AG04449 (cell line): ENCODE measurements at regions not wholly inside any gene's neighbourhood (a gene's known extent, or its start where the extent isn't known, plus 50 kb on each side); places are given as distances from the start of the nearest gene placed in this dataset.

Experiments
- CTCF ChIA-PET: fragments of 350-600 bp; formaldehyde crosslinking; extraction: SDS; loops from one replicate; lab custom pipeline; 2021; ENCODE audit warnings: antibody characterized with exemption; lab: Yijun Ruan, JAX
- POLR2A ChIA-PET: fragments of 400-600, 350-600 bp; formaldehyde crosslinking; extraction: SDS; loops from one replicate; lab custom pipeline; 2020; ENCODE audit warnings: antibody characterized with exemption, inconsistent platforms; lab: Yijun Ruan, JAX
- DNase-seq: peaks from one replicate; pipeline ENCODE4 v3.0.0-alpha.2; 2010; ENCODE audit warnings: low read depth, low spot score
- H3K4me3 ChIP-seq: 2 replicates; pipeline ENCODE4 v1.5.1; 2011; ENCODE audit warnings: low read depth, mild to moderate bottlenecking, control low read depth, low read length
- TF ChIP-seq, protein P1 (sequence below): IDR thresholded peaks from one replicate; pipeline ENCODE4 v1.5.1; 2011; ENCODE audit warnings: mild to moderate bottlenecking, moderate library complexity, low read length, control low read depth, inconsistent platforms; ENCODE audit not compliant: insufficient read depth; ENCODE audit errors: missing control alignments

DNA sequence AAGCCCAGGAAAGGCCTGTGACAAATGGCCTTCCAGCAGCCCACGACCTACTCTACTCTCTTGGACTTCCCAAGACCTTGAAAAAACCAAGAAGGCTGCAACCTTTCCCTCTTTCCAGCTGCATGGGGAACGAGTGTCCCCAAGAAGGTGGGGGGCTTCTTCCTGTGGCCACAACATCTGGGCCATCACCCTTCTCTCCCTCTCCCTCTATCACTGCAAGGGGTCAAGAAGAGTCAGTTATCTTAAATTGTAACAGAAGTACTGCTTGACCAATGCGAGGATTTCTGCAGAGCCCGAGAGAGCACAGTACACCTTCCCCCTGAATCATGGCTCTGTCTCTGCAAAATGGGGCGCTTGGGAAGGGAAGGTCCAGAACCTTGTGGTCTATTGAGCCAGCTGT, 63.7 kb upstream of the ACAN start:
- no peak for DNase-seq
- ChIA-PET CTCF (no interaction called here), POLR2A (no interaction called here)
- H3K4me3 ChIP-seq: no peak overlapping the region
- TF ChIP-seq, protein P1, sequence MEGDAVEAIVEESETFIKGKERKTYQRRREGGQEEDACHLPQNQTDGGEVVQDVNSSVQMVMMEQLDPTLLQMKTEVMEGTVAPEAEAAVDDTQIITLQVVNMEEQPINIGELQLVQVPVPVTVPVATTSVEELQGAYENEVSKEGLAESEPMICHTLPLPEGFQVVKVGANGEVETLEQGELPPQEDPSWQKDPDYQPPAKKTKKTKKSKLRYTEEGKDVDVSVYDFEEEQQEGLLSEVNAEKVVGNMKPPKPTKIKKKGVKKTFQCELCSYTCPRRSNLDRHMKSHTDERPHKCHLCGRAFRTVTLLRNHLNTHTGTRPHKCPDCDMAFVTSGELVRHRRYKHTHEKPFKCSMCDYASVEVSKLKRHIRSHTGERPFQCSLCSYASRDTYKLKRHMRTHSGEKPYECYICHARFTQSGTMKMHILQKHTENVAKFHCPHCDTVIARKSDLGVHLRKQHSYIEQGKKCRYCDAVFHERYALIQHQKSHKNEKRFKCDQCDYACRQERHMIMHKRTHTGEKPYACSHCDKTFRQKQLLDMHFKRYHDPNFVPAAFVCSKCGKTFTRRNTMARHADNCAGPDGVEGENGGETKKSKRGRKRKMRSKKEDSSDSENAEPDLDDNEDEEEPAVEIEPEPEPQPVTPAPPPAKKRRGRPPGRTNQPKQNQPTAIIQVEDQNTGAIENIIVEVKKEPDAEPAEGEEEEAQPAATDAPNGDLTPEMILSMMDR: no peak

DNA sequence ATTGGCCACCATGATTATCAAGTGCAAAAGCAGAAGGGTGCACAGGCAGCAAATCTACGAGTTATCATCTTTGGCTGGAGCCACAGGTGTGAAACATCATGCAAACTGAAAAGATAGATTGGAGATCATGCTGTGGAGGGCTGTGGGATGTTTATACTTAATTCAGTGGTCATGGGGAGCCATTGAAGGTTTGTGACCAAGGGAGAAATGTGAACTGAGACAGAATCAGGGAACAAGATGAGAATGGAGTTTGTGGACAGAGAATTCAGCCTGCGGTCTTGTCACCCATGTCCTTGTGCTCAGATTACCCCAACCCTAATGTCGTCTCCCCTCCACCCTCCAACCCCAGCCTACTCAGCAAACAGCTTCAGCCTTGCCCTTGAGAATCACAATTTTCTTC, 62.9 kb upstream of the ACAN start:
- CTCF ChIA-PET: no interaction called here

DNA sequence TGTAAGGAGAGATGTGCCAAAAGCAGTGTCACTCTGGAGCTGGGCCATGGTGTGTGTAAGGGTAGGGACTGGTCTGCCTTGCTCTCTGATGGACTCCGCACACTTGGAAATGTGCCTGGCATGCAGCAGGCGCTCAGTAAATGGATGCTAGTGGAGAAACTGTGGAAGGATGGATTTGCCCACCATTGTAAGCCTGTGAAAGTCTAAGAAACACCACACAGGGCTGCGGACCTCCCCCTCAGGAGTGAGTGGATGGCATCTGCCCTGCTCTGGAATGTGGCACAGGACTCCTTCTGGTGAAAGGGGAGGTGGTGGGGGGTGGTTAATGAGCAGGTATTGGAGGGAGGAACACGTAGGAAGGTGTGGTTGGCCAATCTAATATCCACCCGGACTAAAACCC, 62.2 kb upstream of the ACAN start:
- H3K4me3 ChIP-seq: no peak overlapping the region
- TF ChIP-seq, protein P1: no peak
- no peak for DNase-seq
- POLR2A ChIA-PET: no interaction called here
- CTCF ChIA-PET: no interaction called here

More for the DNA sequence above, 62.9 kb upstream of the ACAN start:
- POLR2A ChIA-PET: interaction anchor here (0.6 kb wide), 1 partner anchor 229 kb away, joined by 3 read pairs; no protein-coding TSS in a partner anchor
- no peak for DNase-seq
- TF ChIP-seq, protein P1: no peak
- H3K4me3 ChIP-seq: no peak overlapping the region

DNA sequence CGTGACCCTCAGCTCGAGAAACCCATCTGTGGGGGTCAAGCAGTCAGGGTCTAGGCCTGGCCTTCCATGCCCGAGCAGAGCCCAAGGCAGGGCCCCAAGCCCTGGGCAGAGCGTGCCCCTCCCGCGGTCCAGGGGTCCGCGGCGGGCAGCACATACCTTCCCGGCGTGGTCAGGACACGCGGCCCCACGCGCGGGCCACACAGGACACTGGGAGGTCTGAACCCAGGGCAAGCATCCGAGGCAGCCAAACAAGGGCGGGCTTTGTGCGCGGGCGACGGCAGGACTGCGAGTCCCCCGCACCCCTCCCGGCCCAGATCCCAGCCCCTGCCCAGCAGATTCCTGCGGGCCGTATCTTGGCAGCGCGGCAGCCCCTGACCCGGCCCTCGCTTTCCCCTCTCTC, 61.6 kb upstream of the ACAN start:
- POLR2A ChIA-PET: no interaction called here

DNA sequence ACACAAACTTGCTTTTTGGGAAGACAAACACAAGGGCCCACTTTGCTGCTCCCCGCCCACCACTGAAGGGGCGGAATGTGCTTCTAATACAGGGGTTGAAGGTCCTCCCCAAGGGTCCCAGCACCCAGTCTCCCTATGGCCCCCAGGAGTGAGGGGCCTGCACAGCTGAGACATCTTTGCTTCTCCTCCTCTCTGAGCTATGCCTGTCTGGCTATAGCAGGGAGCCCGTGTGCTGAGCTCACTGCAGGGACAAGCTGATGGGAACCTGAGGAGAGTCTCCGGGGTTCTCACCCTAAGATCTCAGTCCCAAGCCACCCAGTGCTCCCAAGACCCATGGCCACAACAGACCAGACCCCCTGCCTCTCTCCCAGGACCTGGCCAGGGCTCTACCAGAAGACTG, 61.1 kb upstream of the ACAN start:
- DNase-seq: no peak
- CTCF ChIA-PET: no interaction called here
- POLR2A ChIA-PET: no interaction called here
- TF ChIP-seq, protein P1: no peak
- no peak overlapping the region for H3K4me3 ChIP-seq

More for the DNA sequence above, 61.6 kb upstream of the ACAN start:
- CTCF ChIA-PET: no interaction called here
- DNase-seq: no peak
- TF ChIP-seq, protein P1: no peak
- H3K4me3 ChIP-seq: no peak overlapping the region

DNA sequence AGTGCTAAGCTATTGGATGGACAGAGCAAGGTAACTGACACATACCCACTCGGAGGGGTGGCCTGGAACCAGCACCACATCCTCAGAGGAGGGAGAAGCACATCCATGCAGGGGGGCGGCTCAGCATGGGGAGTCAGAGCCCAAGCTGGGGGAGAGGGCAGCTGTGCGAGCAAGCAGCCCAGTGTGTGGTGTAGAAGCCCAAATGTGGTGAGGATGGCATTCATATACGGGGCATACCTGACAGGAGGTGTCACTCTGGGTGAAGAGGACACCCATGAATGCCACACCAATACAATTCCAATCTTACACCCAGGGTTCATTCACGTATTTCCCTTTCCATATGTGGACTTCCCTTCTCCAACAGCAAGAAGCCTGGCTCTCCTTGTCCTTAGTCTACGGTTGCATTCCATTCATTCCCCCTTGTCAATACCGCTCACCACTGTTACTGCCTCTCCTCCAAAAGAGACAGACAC, 58.7 kb upstream of the ACAN start:
- TF ChIP-seq, protein P1: no peak
- POLR2A ChIA-PET: no interaction called here
- H3K4me3 ChIP-seq: no peak overlapping the region; the same call in 1 of the 2 replicates
- DNase-seq: no peak
- CTCF ChIA-PET: no interaction called here
